ENCODE measurements at regions not wholly inside any gene's neighbourhood (a gene's known extent, or its start where the extent isn't known, plus 50 kb on each side); places are given as distances from the start of the nearest gene placed in this dataset.

- BruUV-seq (replicated peaks): no TSS peak
- 78% methylated on average over 2 of the region's 10 CpGs; no CpG with 5 or more reads in 1 of the 2 experiments for WGBS, 2 experiments (ENCODE audit: extremely low coverage in 2 of 2, insufficient read length in 1 of 2)
- H4K5ac ChIP-seq (ENCODE audit: low read depth, low read length): no peak overlapping the region
- H4K91ac ChIP-seq (ENCODE audit: insufficient read depth, low read depth, low read length): no peak overlapping the region
- H3K4me1 ChIP-seq (ENCODE audit: control insufficient read depth, insufficient read depth, low read length): no peaks in the 10 kb centered on the region
- H2BK15ac ChIP-seq (ENCODE audit: low read depth, low read length): no peak overlapping the region
- TF ChIP-seq, protein P1, sequence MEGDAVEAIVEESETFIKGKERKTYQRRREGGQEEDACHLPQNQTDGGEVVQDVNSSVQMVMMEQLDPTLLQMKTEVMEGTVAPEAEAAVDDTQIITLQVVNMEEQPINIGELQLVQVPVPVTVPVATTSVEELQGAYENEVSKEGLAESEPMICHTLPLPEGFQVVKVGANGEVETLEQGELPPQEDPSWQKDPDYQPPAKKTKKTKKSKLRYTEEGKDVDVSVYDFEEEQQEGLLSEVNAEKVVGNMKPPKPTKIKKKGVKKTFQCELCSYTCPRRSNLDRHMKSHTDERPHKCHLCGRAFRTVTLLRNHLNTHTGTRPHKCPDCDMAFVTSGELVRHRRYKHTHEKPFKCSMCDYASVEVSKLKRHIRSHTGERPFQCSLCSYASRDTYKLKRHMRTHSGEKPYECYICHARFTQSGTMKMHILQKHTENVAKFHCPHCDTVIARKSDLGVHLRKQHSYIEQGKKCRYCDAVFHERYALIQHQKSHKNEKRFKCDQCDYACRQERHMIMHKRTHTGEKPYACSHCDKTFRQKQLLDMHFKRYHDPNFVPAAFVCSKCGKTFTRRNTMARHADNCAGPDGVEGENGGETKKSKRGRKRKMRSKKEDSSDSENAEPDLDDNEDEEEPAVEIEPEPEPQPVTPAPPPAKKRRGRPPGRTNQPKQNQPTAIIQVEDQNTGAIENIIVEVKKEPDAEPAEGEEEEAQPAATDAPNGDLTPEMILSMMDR (conservative IDR thresholded peaks at IDR 0.05; ENCODE audit: low read depth, low read length): no peak
- TF ChIP-seq CHD1 (IDR thresholded peaks at IDR 0.05; ENCODE audit: low read depth, low read length) (no peak), MAZ (IDR thresholded peaks at IDR 0.05; ENCODE audit: borderline replicate concordance, low read depth, low read length) (no peak)
- H3K4me3 ChIP-seq (ENCODE audit: insufficient read depth, low read depth, low read length): no peak overlapping the region
- H3K9me3 ChIP-seq (ENCODE audit: control insufficient read depth, insufficient read depth, low read length): peaks cover 32% of the 10 kb centered on the region
- H3K27ac ChIP-seq (ENCODE audit: insufficient read depth, low read length): no peak overlapping the region
- no peaks in the 10 kb centered on the region for H3K9me1 ChIP-seq (ENCODE audit: insufficient read depth, low read length)
- H2AFZ ChIP-seq (replicated peaks; ENCODE audit: low read length, poor library complexity): no peak overlapping the region
- H3K4me2 ChIP-seq (ENCODE audit: low read depth, low read length): no peak overlapping the region
- CTCF ChIA-PET: no interaction called here
- no peak overlapping the region for H3K56ac ChIP-seq (ENCODE audit: extremely low read depth, insufficient read depth, low read length)
- no peaks in the 10 kb centered on the region for H4K20me1 ChIP-seq (ENCODE audit: insufficient read depth, low read length)
- H3K27me3 ChIP-seq (ENCODE audit: control insufficient read depth, insufficient read depth, low read length): no peaks in the 10 kb centered on the region
- H2BK5ac ChIP-seq (ENCODE audit: low read depth, low read length, poor library complexity, severe bottlenecking): no peak overlapping the region
- no peak overlapping the region for H3K18ac ChIP-seq (ENCODE audit: low read depth, low read length)
- no peak overlapping the region for H2AK5ac ChIP-seq (ENCODE audit: low read depth, low read length)
- no peak overlapping the region for H3K14ac ChIP-seq (replicated peaks; ENCODE audit: low read depth, low read length)
- H2BK20ac ChIP-seq (ENCODE audit: low read depth, low read length): no peak overlapping the region
- H3K4ac ChIP-seq (ENCODE audit: low read depth, low read length): no peak overlapping the region
- intact Hi-C loops (cut with micrococcal nuclease) (no loop called here), dilution Hi-C loops (cut with HindIII; ENCODE audit: low sequenced_read_pairs, unreplicated experiment) (no loop called here), in situ Hi-C loops (cut with MboI; ENCODE audit: low sequenced_read_pairs) (no loop called here)
- no peak overlapping the region for H3K23ac ChIP-seq (ENCODE audit: low read depth, low read length)
- DNase-seq: no peak
- H2AK9ac ChIP-seq (replicated peaks; ENCODE audit: low read depth, low read length, poor library complexity): no peak overlapping the region
- ATAC-seq (ENCODE audit: low read depth): no peak
- POLR2A ChIA-PET (ENCODE audit: unreplicated experiment): no interaction called here
- no peaks in the 10 kb centered on the region for H3K36me3 ChIP-seq (ENCODE audit: control insufficient read depth, insufficient read depth, low read length)
- no peaks in the 10 kb centered on the region for H3K79me1 ChIP-seq (ENCODE audit: low read depth in 1 of 2, low read length in 2 of 2)
- no peak overlapping the region for H4K8ac ChIP-seq (ENCODE audit: low read depth in 2 of 2, low read length in 2 of 2)
- no peak overlapping the region for H2BK120ac ChIP-seq (ENCODE audit: low read depth, low read length)
- H3K9ac ChIP-seq (ENCODE audit: low read depth, low read length): no peak overlapping the region
Observed at GRCh38 chr6:120872262-120872578, 462.1 kb downstream of the TBC1D32 start.

Measured in IMR-90 (cell line).